ENCODE measurements at regions not wholly inside any gene's neighbourhood (a gene's known extent, or its start where the extent isn't known, plus 50 kb on each side); places are given as distances from the start of the nearest gene placed in this dataset.

GRCh38 chr4:58149404-58150085 lies 1039.4 kb upstream of the IGFBP7 start:
- H3K4me3 ChIP-seq = no peak overlapping the region
- H3K27me3 ChIP-seq = no peaks in the 10 kb centered on the region
- in situ Hi-C loops (cut with MboI; ENCODE audit: low pct_ligation_motif_present in 1 of 4, low pct_unique_long_range_greater_than_20kb in 1 of 4, low sequenced_read_pairs in 3 of 4) (no loop called here), intact Hi-C loops (cut with DNase I; ENCODE audit: low total_unique reads) (no loop called here)
- TF ChIP-seq EP300 (IDR thresholded peaks at IDR 0.05; ENCODE audit: low read depth) (no peak), POLR2AphosphoS5 (IDR thresholded peaks at IDR 0.05) (no peak), POLR2A (IDR thresholded peaks at IDR 0.05) (no peak), CTCF (IDR thresholded peaks at IDR 0.05) (no peak)
- H3K4me1 ChIP-seq = no peaks in the 10 kb centered on the region
- H3K36me3 ChIP-seq = no peaks in the 10 kb centered on the region
- no peak for DNase-seq
- 91% methylated on average over 17 of the region's 17 CpGs; no CpG with 5 or more reads in 1 of the 2 donors for WGBS, 2 donors (ENCODE audit: low coverage in 1 of 2)
- no peaks in the 10 kb centered on the region for H3K9me3 ChIP-seq
- no peak overlapping the region for H3K27ac ChIP-seq

DNA sequence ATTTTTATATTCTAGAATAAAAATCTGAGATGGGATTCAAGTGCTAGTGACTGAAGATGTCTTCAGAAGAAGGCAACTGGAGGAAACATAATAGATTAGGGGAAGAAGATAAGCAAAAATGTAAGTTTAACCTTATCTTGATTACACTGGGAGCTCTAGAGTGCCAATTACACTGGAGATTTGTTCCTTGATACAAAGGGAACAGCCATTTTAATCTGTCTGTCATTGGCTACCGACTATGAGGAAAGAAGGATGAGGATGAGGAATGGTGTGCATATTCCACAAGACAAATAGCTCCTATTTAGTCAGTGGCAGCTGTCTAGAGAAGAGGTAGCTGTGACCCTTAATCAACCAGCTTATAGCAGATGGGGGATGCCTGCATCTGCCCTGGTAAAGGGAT lies 1034.5 kb upstream of the IGFBP7 start:
- Histone ChIP-seq H3K27me3 (no peaks in the 10 kb centered on the region), H3K27ac (no peak overlapping the region), H3K9me3 (no peaks in the 10 kb centered on the region), H3K4me3 (no peak overlapping the region), H3K4me1 (no peaks in the 10 kb centered on the region), H3K36me3 (no peaks in the 10 kb centered on the region)
- in situ Hi-C loops (cut with MboI; ENCODE audit: low pct_ligation_motif_present in 1 of 4, low pct_unique_long_range_greater_than_20kb in 1 of 4, low sequenced_read_pairs in 3 of 4) (no loop called here), intact Hi-C loops (cut with DNase I; ENCODE audit: low total_unique reads) (no loop called here)
- WGBS, 2 donors (ENCODE audit: low coverage in 1 of 2) = 60 to 65% methylated on average over 1 of the region's 1 CpG
- no peak for DNase-seq
- TF ChIP-seq CTCF (IDR thresholded peaks at IDR 0.05) (no peak), EP300 (IDR thresholded peaks at IDR 0.05; ENCODE audit: low read depth) (no peak), POLR2A (IDR thresholded peaks at IDR 0.05) (no peak), POLR2AphosphoS5 (IDR thresholded peaks at IDR 0.05) (no peak)

GRCh38 chr4:58138786-58139668 lies 1028.8 kb upstream of the IGFBP7 start:
- H3K4me1 ChIP-seq = no peaks in the 10 kb centered on the region
- H3K9me3 ChIP-seq = no peaks in the 10 kb centered on the region
- 24 to 44% methylated on average over 3 of the region's 3 CpGs for WGBS, 2 donors (ENCODE audit: low coverage in 1 of 2)
- H3K27me3 ChIP-seq = no peaks in the 10 kb centered on the region
- no peak overlapping the region for H3K27ac ChIP-seq
- no peaks in the 10 kb centered on the region for H3K36me3 ChIP-seq
- intact Hi-C loops (cut with DNase I; ENCODE audit: low total_unique reads) (no loop called here), in situ Hi-C loops (cut with MboI; ENCODE audit: low pct_ligation_motif_present in 1 of 4, low pct_unique_long_range_greater_than_20kb in 1 of 4, low sequenced_read_pairs in 3 of 4) (no loop called here)
- H3K4me3 ChIP-seq = no peak overlapping the region
- DNase-seq = no peak
- TF ChIP-seq POLR2AphosphoS5 (IDR thresholded peaks at IDR 0.05) (no peak), CTCF (IDR thresholded peaks at IDR 0.05) (no peak), POLR2A (IDR thresholded peaks at IDR 0.05) (no peak), EP300 (IDR thresholded peaks at IDR 0.05; ENCODE audit: low read depth) (no peak)

DNA sequence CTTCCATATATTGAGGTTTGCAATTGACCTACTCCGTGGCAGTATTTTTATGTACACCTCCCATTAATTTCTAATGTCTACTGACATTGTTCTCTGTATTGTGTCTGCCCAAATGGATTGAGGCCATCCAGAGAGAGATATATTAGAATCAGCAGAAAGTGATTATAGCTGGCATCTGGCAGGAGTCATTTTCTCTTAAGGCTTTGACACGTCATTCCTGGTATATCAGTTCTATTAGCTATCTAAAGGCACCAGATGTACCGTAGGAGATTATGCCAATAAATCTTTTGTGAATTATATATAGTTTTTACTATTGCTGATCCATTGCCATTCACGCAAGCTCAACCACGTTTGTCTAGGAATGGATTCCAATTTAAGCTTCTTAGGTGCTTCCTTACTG lies 1026.4 kb upstream of the IGFBP7 start:
- TF ChIP-seq POLR2A (IDR thresholded peaks at IDR 0.05) (no peak), EP300 (IDR thresholded peaks at IDR 0.05; ENCODE audit: low read depth) (no peak), CTCF (IDR thresholded peaks at IDR 0.05) (no peak), POLR2AphosphoS5 (IDR thresholded peaks at IDR 0.05) (no peak)
- Histone ChIP-seq H3K36me3 (no peaks in the 10 kb centered on the region), H3K27ac (no peak overlapping the region), H3K4me3 (no peak overlapping the region), H3K9me3 (no peaks in the 10 kb centered on the region), H3K27me3 (no peaks in the 10 kb centered on the region), H3K4me1 (no peaks in the 10 kb centered on the region)
- no peak for DNase-seq
- 75 to 76% methylated on average over 5 of the region's 5 CpGs for WGBS, 2 donors (ENCODE audit: low coverage in 1 of 2)
- in situ Hi-C loops (cut with MboI; ENCODE audit: low pct_ligation_motif_present in 1 of 4, low pct_unique_long_range_greater_than_20kb in 1 of 4, low sequenced_read_pairs in 3 of 4) (no loop called here), intact Hi-C loops (cut with DNase I; ENCODE audit: low total_unique reads) (no loop called here)

All from transverse colon (tissue), 4 donors.